ENCODE measurements at regions not wholly inside any gene's neighbourhood (a gene's known extent, or its start where the extent isn't known, plus 50 kb on each side); places are given as distances from the start of the nearest gene placed in this dataset.

- no peaks in the 10 kb centered on the region for H3K9me2 ChIP-seq (ENCODE audit: insufficient read depth, low read length)
- H3K9ac ChIP-seq (ENCODE audit: low read length), result no peak overlapping the region
- H4K20me1 ChIP-seq (ENCODE audit: insufficient read depth), result no peaks in the 10 kb centered on the region
- H3F3A ChIP-seq (ENCODE audit: insufficient read depth, low read length, poor library complexity, severe bottlenecking), result peaks cover 6% of the 10 kb centered on the region
- no peaks in the 10 kb centered on the region for H3K79me2 ChIP-seq (replicated peaks; ENCODE audit: insufficient read depth, low read length)
- H3K9me3 ChIP-seq (ENCODE audit: low read length), result no peaks in the 10 kb centered on the region
- no peaks in the 10 kb centered on the region for H3K36me3 ChIP-seq (ENCODE audit: insufficient read depth, low read length)
- H3K27me3 ChIP-seq (ENCODE audit: insufficient read depth, low read depth, low read length), result no peaks in the 10 kb centered on the region
- no peak overlapping the region for H3K4me3 ChIP-seq (ENCODE audit: low read length)
- no peak overlapping the region for H3K4me2 ChIP-seq (ENCODE audit: low read length)
- H3K27ac ChIP-seq (ENCODE audit: low read length), result no peak overlapping the region
- TF ChIP-seq EP300 (conservative IDR thresholded peaks at IDR 0.05; ENCODE audit: poor library complexity, severe bottlenecking) (peak; percentile 34), SMC3 (conservative IDR thresholded peaks at IDR 0.05; ENCODE audit: poor library complexity) (no peak), RAD21 (conservative IDR thresholded peaks at IDR 0.05) (no peak), POLR2AphosphoS5 (IDR thresholded peaks at IDR 0.05) (peak; percentile 44)
- no peak overlapping the region for H2AFZ ChIP-seq (ENCODE audit: low read depth, low read length)
Observed at GRCh38 chr10:20990604-20991003, 93.5 kb upstream of the NEBL start.

- no peak overlapping the region for H3K9ac ChIP-seq (ENCODE audit: low read length)
- H2AFZ ChIP-seq (ENCODE audit: low read depth, low read length), result no peak overlapping the region
- no peaks in the 10 kb centered on the region for H3K79me2 ChIP-seq (replicated peaks; ENCODE audit: insufficient read depth, low read length)
- no peaks in the 10 kb centered on the region for H3K9me2 ChIP-seq (ENCODE audit: insufficient read depth, low read length)
- H3F3A ChIP-seq (ENCODE audit: insufficient read depth, low read length, poor library complexity, severe bottlenecking), result no peaks in the 10 kb centered on the region
- H4K20me1 ChIP-seq (ENCODE audit: insufficient read depth), result no peaks in the 10 kb centered on the region
- no peaks in the 10 kb centered on the region for H3K9me3 ChIP-seq (ENCODE audit: low read length)
- no peak overlapping the region for H3K4me2 ChIP-seq (ENCODE audit: low read length)
- no peak overlapping the region for H3K4me3 ChIP-seq (ENCODE audit: low read length)
- TF ChIP-seq MXI1 (conservative IDR thresholded peaks at IDR 0.05; ENCODE audit: poor library complexity, severe bottlenecking), result no peak
- no peak for TF ChIP-seq POLR2AphosphoS5 (IDR thresholded peaks at IDR 0.05)
- no peak for TF ChIP-seq SMC3 (conservative IDR thresholded peaks at IDR 0.05; ENCODE audit: poor library complexity)
- no peak for TF ChIP-seq REST (IDR thresholded peaks at IDR 0.05; ENCODE audit: borderline replicate concordance)
- TF ChIP-seq RAD21 (conservative IDR thresholded peaks at IDR 0.05), result no peak
- no peak for TF ChIP-seq TAF1 (IDR thresholded peaks at IDR 0.05; ENCODE audit: low read depth)
- TF ChIP-seq EZH2 (IDR thresholded peaks at IDR 0.05; ENCODE audit: borderline replicate concordance, insufficient read depth, low read length, poor library complexity, severe bottlenecking), result no peak
- TF ChIP-seq EP300 (conservative IDR thresholded peaks at IDR 0.05; ENCODE audit: poor library complexity, severe bottlenecking), result no peak
- TF ChIP-seq CTCF (IDR thresholded peaks at IDR 0.05; ENCODE audit: poor library complexity, severe bottlenecking), result no peak
- H3K27me3 ChIP-seq (ENCODE audit: insufficient read depth, low read depth, low read length), result no peaks in the 10 kb centered on the region
- no peaks in the 10 kb centered on the region for H3K36me3 ChIP-seq (ENCODE audit: insufficient read depth, low read length)
- no peak overlapping the region for H3K27ac ChIP-seq (ENCODE audit: low read length)
Observed at GRCh38 chr10:20988357-20988983, 91.4 kb upstream of the NEBL start.
